Embryonic facial prominence (tissue), 1 donor: ENCODE measurements at regions not wholly inside any gene's neighbourhood (a gene's known extent, or its start where the extent isn't known, plus 50 kb on each side); places are given as distances from the start of the nearest gene placed in this dataset.

Source experiments
- DNase-seq: peaks from one replicate; pipeline ENCODE4 v3.0.0-alpha.2; 2016; ENCODE audit errors: extremely low spot score

- DNase-seq, result no peak
Measured at GRCh38 chr5:23001120-23001519, 148.0 kb upstream of the CDH12 start.

GRCh38 chr5:22998774-22999173 is 145.6 kb upstream of the CDH12 start:
- DNase-seq, result no peak

GRCh38 chr5:22998362-22998761 is 145.2 kb upstream of the CDH12 start:
- DNase-seq, result no peak

GRCh38 chr5:22988937-22989336 is 135.8 kb upstream of the CDH12 start:
- no peak for DNase-seq

- no peak for DNase-seq
Measured at GRCh38 chr5:22986281-22986680, 133.1 kb upstream of the CDH12 start.

- no peak for DNase-seq
Measured at GRCh38 chr5:22985446-22985845, 132.3 kb upstream of the CDH12 start.

GRCh38 chr5:22970956-22971618 is 117.9 kb upstream of the CDH12 start:
- DNase-seq, result no peak

- no peak for DNase-seq
Measured at GRCh38 chr5:22970491-22970890, 117.3 kb upstream of the CDH12 start.

GRCh38 chr5:22968386-22968785 is 115.2 kb upstream of the CDH12 start:
- DNase-seq, result no peak

GRCh38 chr5:22965960-22966359 is 112.8 kb upstream of the CDH12 start:
- no peak for DNase-seq

GRCh38 chr5:22964632-22965031 is 111.5 kb upstream of the CDH12 start:
- DNase-seq, result no peak

- DNase-seq, result no peak
Measured at GRCh38 chr5:22958462-22959262, 105.5 kb upstream of the CDH12 start.

- no peak for DNase-seq
Measured at GRCh38 chr5:22947921-22948320, 94.8 kb upstream of the CDH12 start.

- no peak for DNase-seq
Measured at GRCh38 chr5:22938362-22938761, 85.2 kb upstream of the CDH12 start.

GRCh38 chr5:22928821-22929482 is 75.8 kb upstream of the CDH12 start:
- no peak for DNase-seq

GRCh38 chr5:22926574-22926973 is 73.4 kb upstream of the CDH12 start:
- no peak for DNase-seq

- no peak for DNase-seq
Measured at GRCh38 chr5:22918511-22918910, 65.4 kb upstream of the CDH12 start.

GRCh38 chr5:22916393-22916792 is 63.2 kb upstream of the CDH12 start:
- DNase-seq, result no peak

GRCh38 chr5:22911019-22911418 is 57.9 kb upstream of the CDH12 start:
- no peak for DNase-seq

- no peak for DNase-seq
Measured at GRCh38 chr5:22910523-22910922, 57.4 kb upstream of the CDH12 start.

- no peak for DNase-seq
Measured at GRCh38 chr5:22908586-22908985, 55.4 kb upstream of the CDH12 start.

- DNase-seq, result no peak
Measured at GRCh38 chr5:22908129-22908528, 55.0 kb upstream of the CDH12 start.
